Lung (tissue), 11 donors: ENCODE measurements at regions not wholly inside any gene's neighbourhood (a gene's known extent, or its start where the extent isn't known, plus 50 kb on each side); places are given as distances from the start of the nearest gene placed in this dataset.
"Not testable (repeated sequence)": the region's sequence is repeated elsewhere in the genome, so short reads cannot be mapped to it uniquely, and the experiment has no call there.

Source experiments
- ATAC-seq: fragments of 200-7000 bp; cut with Tn5 transposase; one replicate; pipeline ENCODE4 v1.9.1; 2020; ENCODE audit warnings: moderate number of reproducible peaks; ENCODE audit not compliant: insufficient read depth, low FRiP score
- DNase-seq, 3 donors: peaks; one replicate each; pipeline ENCODE4 v3.0.0-alpha.2; 2013 to 2017
- H3K27ac ChIP-seq, 2 donors: one replicate each; pipeline ENCODE4 v1.5.1; 2013; ENCODE audit warnings: mild to moderate bottlenecking in 2 of 2, moderate library complexity in 2 of 2, control low read depth in 1 of 2, inconsistent platforms in 1 of 2, low read depth in 1 of 2, low read length in 1 of 2
- H3K27me3 ChIP-seq, 3 donors: one replicate each; pipeline ENCODE4 v1.5.1; 2013; ENCODE audit warnings: low read length in 2 of 3; ENCODE audit not compliant: control insufficient read depth in 3 of 3, insufficient read depth in 3 of 3
- H3K36me3 ChIP-seq, 4 donors: one replicate each; pipeline ENCODE4 v1.5.1; 2013; ENCODE audit warnings: low read length in 4 of 4, mild to moderate bottlenecking in 1 of 4, moderate library complexity in 1 of 4; ENCODE audit not compliant: control insufficient read depth in 4 of 4, insufficient read depth in 4 of 4
- H3K4me1 ChIP-seq, 5 donors: one replicate each; pipeline ENCODE4 v1.5.1; 2013; ENCODE audit warnings: low read length in 5 of 5, mild to moderate bottlenecking in 2 of 5, moderate library complexity in 1 of 5; ENCODE audit not compliant: control insufficient read depth in 5 of 5, insufficient read depth in 5 of 5
- H3K4me3 ChIP-seq: one replicate; pipeline ENCODE4 v1.5.1; 2013; ENCODE audit warnings: mild to moderate bottlenecking, control low read depth, moderate library complexity
- H3K9ac ChIP-seq, 2 donors: one replicate each; pipeline ENCODE4 v1.5.1; 2013; ENCODE audit warnings: low read length in 2 of 2, control low read depth in 1 of 2; ENCODE audit not compliant: insufficient read depth in 1 of 2
- H3K9me3 ChIP-seq, 4 donors: one replicate each; pipeline ENCODE4 v1.5.1; 2013; ENCODE audit warnings: low read length in 3 of 4, mild to moderate bottlenecking in 1 of 4, moderate library complexity in 1 of 4; ENCODE audit not compliant: control insufficient read depth in 4 of 4, insufficient read depth in 3 of 4
- WGBS, 2 donors: extraction: QIAGEN DNeasy Blood & Tissue Kit; methylation state at CpG; one replicate each; pipeline ENCODE4 v1.1.7; 2013; 5-methylcytosine and 5-hydroxymethylcytosine counted together
- TF ChIP-seq, protein P1 (sequence below): IDR thresholded peaks from 2 replicates; pipeline ENCODE4 v1.5.1; 2012; ENCODE audit warnings: mild to moderate bottlenecking; ENCODE audit errors: control extremely low read depth, extremely low read depth
- donor health status: control.
- donor health status: control.
- donor health status: Bipolar disorder and iron deficiency.
- donor health status: healthy.
- donor health status: DM: yes; HTN: yes; CAD: no.

DNA sequence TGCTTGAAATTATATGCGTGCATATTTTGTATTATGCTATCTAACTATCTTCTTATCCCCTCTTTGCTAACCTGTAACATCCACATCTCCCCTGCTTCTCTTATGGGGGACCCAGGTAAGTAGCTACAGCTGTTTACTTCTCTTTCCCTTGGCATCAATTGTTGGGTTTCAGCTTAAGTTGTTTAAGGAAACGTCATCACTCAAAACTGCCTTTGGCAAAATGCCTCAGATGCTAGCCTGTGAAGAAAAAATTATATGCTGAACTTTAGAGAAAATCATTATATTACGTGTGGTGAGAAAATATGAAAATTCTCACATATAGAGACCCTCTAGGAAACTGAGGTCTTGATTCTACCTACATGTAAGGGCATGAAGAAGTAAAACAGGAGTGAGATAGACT, 447.0 kb upstream of the NECTIN3 start:
- Histone ChIP-seq H3K4me1 (peaks cover 0 to 14% (median 0%) of the 10 kb centered on the region in 5 donors), H3K9ac (peak overlapping the region in 1 of 2 donors; percentile 9), H3K27me3 (no peaks in the 10 kb centered on the region), H3K9me3 (no peaks in the 10 kb centered on the region), H3K27ac (no peak overlapping the region), H3K4me3 (no peak overlapping the region), H3K36me3 (no peaks in the 10 kb centered on the region)
- ATAC-seq (no peak), DNase-seq (peak; percentile 13 to 81 (median 67))
- TF ChIP-seq, protein P1, sequence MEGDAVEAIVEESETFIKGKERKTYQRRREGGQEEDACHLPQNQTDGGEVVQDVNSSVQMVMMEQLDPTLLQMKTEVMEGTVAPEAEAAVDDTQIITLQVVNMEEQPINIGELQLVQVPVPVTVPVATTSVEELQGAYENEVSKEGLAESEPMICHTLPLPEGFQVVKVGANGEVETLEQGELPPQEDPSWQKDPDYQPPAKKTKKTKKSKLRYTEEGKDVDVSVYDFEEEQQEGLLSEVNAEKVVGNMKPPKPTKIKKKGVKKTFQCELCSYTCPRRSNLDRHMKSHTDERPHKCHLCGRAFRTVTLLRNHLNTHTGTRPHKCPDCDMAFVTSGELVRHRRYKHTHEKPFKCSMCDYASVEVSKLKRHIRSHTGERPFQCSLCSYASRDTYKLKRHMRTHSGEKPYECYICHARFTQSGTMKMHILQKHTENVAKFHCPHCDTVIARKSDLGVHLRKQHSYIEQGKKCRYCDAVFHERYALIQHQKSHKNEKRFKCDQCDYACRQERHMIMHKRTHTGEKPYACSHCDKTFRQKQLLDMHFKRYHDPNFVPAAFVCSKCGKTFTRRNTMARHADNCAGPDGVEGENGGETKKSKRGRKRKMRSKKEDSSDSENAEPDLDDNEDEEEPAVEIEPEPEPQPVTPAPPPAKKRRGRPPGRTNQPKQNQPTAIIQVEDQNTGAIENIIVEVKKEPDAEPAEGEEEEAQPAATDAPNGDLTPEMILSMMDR, result no peak
- 48 to 52% methylated on average over 3 of the region's 3 CpGs for WGBS, 2 donors

DNA sequence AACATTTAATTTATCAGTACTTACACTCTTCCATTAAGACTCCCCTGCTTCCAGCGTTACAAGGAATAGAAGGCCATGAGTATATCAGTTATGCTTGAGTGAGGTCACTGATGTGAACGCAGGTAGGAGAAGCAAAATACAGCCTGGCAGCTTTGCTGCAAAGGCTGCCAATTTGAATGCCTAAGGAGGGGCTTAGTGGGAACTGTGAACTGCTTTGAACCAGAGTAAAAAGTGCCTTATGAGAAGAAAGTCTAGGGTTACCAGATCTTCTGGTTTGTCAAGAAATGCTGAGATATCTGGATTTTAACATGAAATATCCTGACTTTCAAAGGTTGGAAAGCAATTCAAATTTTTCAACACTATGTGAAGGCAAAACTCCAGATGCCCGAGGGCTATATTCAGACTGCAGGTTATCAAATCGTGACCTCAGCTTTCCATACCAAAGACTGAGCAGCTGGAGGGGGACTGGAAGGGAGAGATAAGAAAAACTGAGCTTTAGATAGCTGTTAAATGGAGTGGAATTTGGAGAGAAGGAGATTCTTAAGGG, 446.3 kb upstream of the NECTIN3 start:
- ATAC-seq, result no peak
- Histone ChIP-seq H3K9ac (peak overlapping the region in 1 of 2 donors; percentile 9), H3K4me3 (no peak overlapping the region), H3K9me3 (no peaks in the 10 kb centered on the region), H3K27ac (no peak overlapping the region), H3K36me3 (no peaks in the 10 kb centered on the region), H3K4me1 (peaks cover 0 to 14% (median 0%) of the 10 kb centered on the region in 5 donors), H3K27me3 (no peaks in the 10 kb centered on the region)
- WGBS, 2 donors, result 42 to 65% methylated on average over 4 of the region's 4 CpGs
- TF ChIP-seq, protein P1, result no peak
- peak; percentile 41 to 86 (median 65) for DNase-seq

DNA sequence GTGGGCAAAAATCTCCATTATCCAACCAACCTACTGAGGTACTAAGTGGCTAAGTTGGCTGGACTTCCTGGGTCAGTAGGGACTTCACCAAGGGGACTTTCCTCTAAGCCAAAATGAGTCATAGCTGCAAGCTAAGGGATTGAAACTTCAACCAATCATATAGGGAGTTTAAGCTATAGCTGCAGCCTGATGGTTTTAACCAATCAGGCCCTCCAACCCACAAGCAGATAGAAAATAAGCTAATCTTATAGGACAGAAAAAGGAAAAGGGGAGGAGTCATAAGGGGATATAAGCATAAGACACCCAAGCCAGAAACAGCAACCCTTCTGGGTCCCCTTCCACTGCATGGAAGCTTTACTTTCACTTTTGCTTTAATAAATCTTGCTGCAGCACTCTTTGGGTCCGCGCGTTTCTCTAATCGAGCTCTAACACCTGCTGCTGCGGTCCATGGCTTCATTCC, 444.9 kb upstream of the NECTIN3 start:
- H3K4me3 ChIP-seq, H3K27me3 ChIP-seq, DNase-seq, ATAC-seq, H3K36me3 ChIP-seq, H3K9ac ChIP-seq, H3K27ac ChIP-seq, H3K9me3 ChIP-seq: not testable (repeated sequence)
- WGBS, 2 donors, result 70 to 71% methylated on average over 5 of the region's 5 CpGs
- H3K4me1 ChIP-seq, result peaks cover 0 to 14% (median 0%) of the 10 kb centered on the region in 5 donors

DNA sequence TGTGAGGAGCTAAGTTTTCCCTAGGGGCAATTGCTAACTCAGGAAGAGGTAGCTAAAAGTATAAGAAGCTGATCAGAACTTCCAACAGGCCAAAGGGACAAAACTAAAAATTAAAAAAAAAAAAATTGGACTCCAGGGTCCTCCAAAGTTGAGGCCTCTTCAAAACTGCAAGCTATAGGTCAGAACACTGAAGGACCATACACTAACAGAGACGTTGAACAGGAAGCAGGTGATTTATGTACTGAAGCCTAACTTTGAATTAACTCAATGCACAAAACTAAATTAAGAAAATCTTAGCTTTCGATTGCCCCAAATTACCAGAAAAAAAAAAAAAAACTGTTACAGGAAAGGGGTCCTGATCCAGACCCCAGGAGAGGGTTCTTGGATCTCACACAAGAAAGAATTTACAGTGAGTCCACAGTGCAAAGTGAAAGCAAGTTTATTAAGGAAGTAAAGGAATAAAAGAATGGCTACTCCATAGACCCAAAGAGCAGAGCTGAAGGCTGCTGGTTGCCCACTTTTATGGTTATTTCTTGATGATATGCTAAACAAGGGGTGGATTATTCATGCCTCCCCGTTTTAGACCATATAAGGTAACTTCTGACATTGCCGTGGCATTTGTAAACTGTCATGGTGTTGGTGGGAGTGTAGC, 442.8 kb upstream of the NECTIN3 start:
- Histone ChIP-seq H3K9ac (no peak overlapping the region), H3K4me3 (no peak overlapping the region), H3K4me1 (peaks cover 0 to 14% (median 0%) of the 10 kb centered on the region in 5 donors), H3K27ac (no peak overlapping the region), H3K9me3 (peaks cover 0 to 3% (median 0%) of the 10 kb centered on the region in 4 donors), H3K27me3 (no peaks in the 10 kb centered on the region), H3K36me3 (no peaks in the 10 kb centered on the region)
- no peak for ATAC-seq
- 61 to 65% methylated on average over 4 of the region's 4 CpGs for WGBS, 2 donors
- DNase-seq, result no peak
- TF ChIP-seq, protein P1, result no peak
